ENCODE measurements at regions not wholly inside any gene's neighbourhood (a gene's known extent, or its start where the extent isn't known, plus 50 kb on each side); places are given as distances from the start of the nearest gene placed in this dataset.

- Histone ChIP-seq H3K4me3 (no peak overlapping the region), H3K36me3 (no peaks in the 10 kb centered on the region), H3K27ac (peak overlapping the region in 1 of 4 donors; percentile 14), H3K9me3 (no peaks in the 10 kb centered on the region), H3K27me3 (no peaks in the 10 kb centered on the region), H3K4me1 (peaks cover 0 to 4% (median 0%) of the 10 kb centered on the region in 4 donors)
- no peak for TF ChIP-seq EP300 (IDR thresholded peaks at IDR 0.05; ENCODE audit: low read depth)
- TF ChIP-seq POLR2AphosphoS5 (IDR thresholded peaks at IDR 0.05), result no peak
- no peak for TF ChIP-seq POLR2A (IDR thresholded peaks at IDR 0.05)
- TF ChIP-seq, protein P1, sequence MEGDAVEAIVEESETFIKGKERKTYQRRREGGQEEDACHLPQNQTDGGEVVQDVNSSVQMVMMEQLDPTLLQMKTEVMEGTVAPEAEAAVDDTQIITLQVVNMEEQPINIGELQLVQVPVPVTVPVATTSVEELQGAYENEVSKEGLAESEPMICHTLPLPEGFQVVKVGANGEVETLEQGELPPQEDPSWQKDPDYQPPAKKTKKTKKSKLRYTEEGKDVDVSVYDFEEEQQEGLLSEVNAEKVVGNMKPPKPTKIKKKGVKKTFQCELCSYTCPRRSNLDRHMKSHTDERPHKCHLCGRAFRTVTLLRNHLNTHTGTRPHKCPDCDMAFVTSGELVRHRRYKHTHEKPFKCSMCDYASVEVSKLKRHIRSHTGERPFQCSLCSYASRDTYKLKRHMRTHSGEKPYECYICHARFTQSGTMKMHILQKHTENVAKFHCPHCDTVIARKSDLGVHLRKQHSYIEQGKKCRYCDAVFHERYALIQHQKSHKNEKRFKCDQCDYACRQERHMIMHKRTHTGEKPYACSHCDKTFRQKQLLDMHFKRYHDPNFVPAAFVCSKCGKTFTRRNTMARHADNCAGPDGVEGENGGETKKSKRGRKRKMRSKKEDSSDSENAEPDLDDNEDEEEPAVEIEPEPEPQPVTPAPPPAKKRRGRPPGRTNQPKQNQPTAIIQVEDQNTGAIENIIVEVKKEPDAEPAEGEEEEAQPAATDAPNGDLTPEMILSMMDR (IDR thresholded peaks at IDR 0.05), result no peak
- in situ Hi-C loops (cut with MboI; ENCODE audit: low pct_ligation_motif_present in 1 of 4, low pct_unique_long_range_greater_than_20kb in 1 of 4, low sequenced_read_pairs in 3 of 4) (no loop called here), intact Hi-C loops (cut with DNase I; ENCODE audit: low total_unique reads) (no loop called here)
- DNase-seq, result no peak
Measured at GRCh38 chr1:168939947-168940223, 166.6 kb upstream of the ATP1B1 start.

DNA sequence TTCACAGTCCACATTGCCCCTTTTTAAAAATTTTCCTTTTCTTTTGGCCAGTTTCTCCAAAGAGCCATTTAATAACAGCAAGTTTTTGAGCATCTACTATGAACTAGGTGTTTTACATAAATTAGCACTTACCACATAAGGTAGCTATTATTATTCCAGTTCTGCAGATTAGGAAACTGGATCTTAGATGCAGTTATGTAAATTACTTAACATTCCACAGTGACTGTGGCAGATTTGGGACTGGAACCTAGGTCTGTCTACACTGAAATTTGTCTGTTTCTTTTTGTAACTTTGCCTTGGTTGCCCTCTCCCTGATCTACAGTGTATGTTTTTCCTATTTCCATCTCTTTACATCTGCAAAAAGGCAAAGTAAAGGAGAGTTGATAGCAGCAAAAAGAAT is 164.8 kb upstream of the ATP1B1 start:
- no peak for DNase-seq
- Histone ChIP-seq H3K4me3 (no peak overlapping the region), H3K9me3 (no peaks in the 10 kb centered on the region), H3K27ac (no peak overlapping the region), H3K36me3 (no peaks in the 10 kb centered on the region), H3K4me1 (peaks cover 9 to 18% (median 11%) of the 10 kb centered on the region in 4 donors), H3K27me3 (no peaks in the 10 kb centered on the region)
- in situ Hi-C loops (cut with MboI; ENCODE audit: low pct_ligation_motif_present in 1 of 4, low pct_unique_long_range_greater_than_20kb in 1 of 4, low sequenced_read_pairs in 3 of 4), result no loop called here
- intact Hi-C loops (cut with DNase I; ENCODE audit: low total_unique reads), result no loop called here
- TF ChIP-seq POLR2A (IDR thresholded peaks at IDR 0.05) (no peak), POLR2AphosphoS5 (IDR thresholded peaks at IDR 0.05) (no peak), EP300 (IDR thresholded peaks at IDR 0.05; ENCODE audit: low read depth) (no peak)
- TF ChIP-seq, protein P1 (IDR thresholded peaks at IDR 0.05), result no peak

DNA sequence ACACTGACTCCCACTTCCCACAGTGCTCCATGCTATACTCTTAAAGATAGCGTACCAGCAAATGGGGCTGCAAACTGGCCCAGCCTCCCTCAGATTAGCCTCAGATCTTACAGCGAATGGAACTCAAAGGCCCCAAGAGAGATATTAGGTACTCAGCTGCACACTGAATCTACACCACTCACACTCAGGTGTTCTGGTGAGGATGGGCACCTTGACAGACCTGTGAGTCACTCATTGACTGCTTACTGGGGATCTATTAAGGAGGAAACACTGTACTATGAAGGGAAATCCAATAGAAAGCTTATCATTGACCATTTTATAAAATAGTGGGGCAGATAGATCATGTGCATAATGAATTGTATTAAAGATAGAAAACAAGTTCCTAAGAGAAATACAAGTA is 164.3 kb upstream of the ATP1B1 start:
- no peaks in the 10 kb centered on the region for H3K9me3 ChIP-seq
- no peak for TF ChIP-seq POLR2AphosphoS5 (IDR thresholded peaks at IDR 0.05)
- no peak for TF ChIP-seq EP300 (IDR thresholded peaks at IDR 0.05; ENCODE audit: low read depth)
- TF ChIP-seq, protein P1 (IDR thresholded peaks at IDR 0.05), result no peak
- TF ChIP-seq POLR2A (IDR thresholded peaks at IDR 0.05), result no peak
- no peak overlapping the region for H3K27ac ChIP-seq
- DNase-seq, result no peak
- no peaks in the 10 kb centered on the region for H3K36me3 ChIP-seq
- H3K4me1 ChIP-seq, result peaks cover 9 to 18% (median 11%) of the 10 kb centered on the region in 4 donors
- intact Hi-C loops (cut with DNase I; ENCODE audit: low total_unique reads), result no loop called here
- no peak overlapping the region for H3K4me3 ChIP-seq
- in situ Hi-C loops (cut with MboI; ENCODE audit: low pct_ligation_motif_present in 1 of 4, low pct_unique_long_range_greater_than_20kb in 1 of 4, low sequenced_read_pairs in 3 of 4), result no loop called here
- H3K27me3 ChIP-seq, result no peaks in the 10 kb centered on the region
- 95 to 100% methylated on average over 1 to 2 of the region's 2 CpGs for WGBS, 2 donors (ENCODE audit: low coverage in 1 of 2)

DNA sequence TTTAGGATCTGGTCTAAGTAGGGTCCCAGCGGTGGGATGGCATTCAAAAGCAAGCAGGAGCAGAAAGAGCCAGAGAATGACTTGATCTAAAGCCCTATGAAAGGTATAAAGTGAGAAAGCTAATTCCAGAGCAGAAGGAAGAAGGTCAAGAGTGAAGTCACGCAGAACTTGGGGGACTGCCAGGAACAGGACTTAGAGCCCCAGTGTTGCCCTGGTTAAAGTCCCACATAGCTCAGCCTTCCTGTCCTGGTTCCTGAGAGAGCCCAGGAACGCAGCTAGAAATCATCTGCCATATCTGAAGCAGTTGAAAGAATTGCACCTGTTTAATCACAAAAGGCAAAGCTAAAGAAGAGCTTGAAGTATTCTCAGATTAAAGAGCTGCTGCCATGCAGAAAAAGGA is 160.6 kb upstream of the ATP1B1 start:
- no peak overlapping the region for H3K4me3 ChIP-seq
- peaks cover 9 to 14% (median 11%) of the 10 kb centered on the region in 4 donors for H3K4me1 ChIP-seq
- in situ Hi-C loops (cut with MboI; ENCODE audit: low pct_ligation_motif_present in 1 of 4, low pct_unique_long_range_greater_than_20kb in 1 of 4, low sequenced_read_pairs in 3 of 4) (no loop called here), intact Hi-C loops (cut with DNase I; ENCODE audit: low total_unique reads) (no loop called here)
- TF ChIP-seq EP300 (IDR thresholded peaks at IDR 0.05; ENCODE audit: low read depth) (no peak), POLR2AphosphoS5 (IDR thresholded peaks at IDR 0.05) (peak in 2 of 3 donors; percentile 14 to 34)
- H3K27me3 ChIP-seq, result no peaks in the 10 kb centered on the region
- WGBS, 2 donors (ENCODE audit: low coverage in 1 of 2), result 19 to 57% methylated on average over 1 to 3 of the region's 3 CpGs
- no peaks in the 10 kb centered on the region for H3K36me3 ChIP-seq
- no peaks in the 10 kb centered on the region for H3K9me3 ChIP-seq
- H3K27ac ChIP-seq, result peak overlapping the region; percentile 20 to 62 (median 50)
- peak; percentile 77 for DNase-seq

DNA sequence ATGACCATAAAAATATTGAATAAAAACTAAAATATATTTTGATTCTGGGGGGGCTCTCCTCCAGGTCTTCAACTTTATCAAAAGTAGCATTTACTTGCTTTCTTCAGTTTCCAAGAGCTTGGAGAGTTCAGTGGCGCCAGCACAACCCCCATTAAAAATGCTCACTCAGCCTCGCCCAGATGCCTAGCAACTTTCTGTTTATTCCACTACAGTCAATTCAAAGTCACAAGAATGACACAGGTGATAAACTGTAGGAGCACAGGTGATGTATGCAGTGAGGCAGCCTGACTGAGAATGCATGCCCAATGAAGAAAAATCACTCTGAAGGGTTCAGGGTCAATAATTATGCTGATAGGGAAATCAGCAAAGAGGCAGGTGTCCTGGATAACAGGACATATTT is 159.4 kb upstream of the ATP1B1 start:
- no peak overlapping the region for H3K4me3 ChIP-seq
- H3K27ac ChIP-seq, result no peak overlapping the region
- no peak for TF ChIP-seq POLR2AphosphoS5 (IDR thresholded peaks at IDR 0.05)
- no peak for TF ChIP-seq EP300 (IDR thresholded peaks at IDR 0.05; ENCODE audit: low read depth)
- TF ChIP-seq POLR2A (IDR thresholded peaks at IDR 0.05), result no peak
- TF ChIP-seq, protein P1 (IDR thresholded peaks at IDR 0.05), result no peak
- H3K27me3 ChIP-seq, result no peaks in the 10 kb centered on the region
- no peaks in the 10 kb centered on the region for H3K36me3 ChIP-seq
- H3K9me3 ChIP-seq, result no peaks in the 10 kb centered on the region
- 49 to 82% methylated on average over 2 of the region's 2 CpGs for WGBS, 2 donors (ENCODE audit: low coverage in 1 of 2)
- intact Hi-C loops (cut with DNase I; ENCODE audit: low total_unique reads) (no loop called here), in situ Hi-C loops (cut with MboI; ENCODE audit: low pct_ligation_motif_present in 1 of 4, low pct_unique_long_range_greater_than_20kb in 1 of 4, low sequenced_read_pairs in 3 of 4) (no loop called here)
- H3K4me1 ChIP-seq, result peaks cover 9 to 14% (median 11%) of the 10 kb centered on the region in 4 donors
- no peak for DNase-seq

Data from transverse colon (tissue), 4 donors.